Middle frontal gyrus (tissue), 1 donor: ENCODE measurements at regions not wholly inside any gene's neighbourhood (a gene's known extent, or its start where the extent isn't known, plus 50 kb on each side); places are given as distances from the start of the nearest gene placed in this dataset.
"Not testable (repeated sequence)": the region's sequence is repeated elsewhere in the genome, so short reads cannot be mapped to it uniquely, and the experiment has no call there.

Source experiments
- DNase-seq: peaks from one replicate; pipeline ENCODE4 v3.0.0-alpha.2; 2015; ENCODE audit warnings: low spot score; ENCODE audit errors: extremely low spot score

DNA sequence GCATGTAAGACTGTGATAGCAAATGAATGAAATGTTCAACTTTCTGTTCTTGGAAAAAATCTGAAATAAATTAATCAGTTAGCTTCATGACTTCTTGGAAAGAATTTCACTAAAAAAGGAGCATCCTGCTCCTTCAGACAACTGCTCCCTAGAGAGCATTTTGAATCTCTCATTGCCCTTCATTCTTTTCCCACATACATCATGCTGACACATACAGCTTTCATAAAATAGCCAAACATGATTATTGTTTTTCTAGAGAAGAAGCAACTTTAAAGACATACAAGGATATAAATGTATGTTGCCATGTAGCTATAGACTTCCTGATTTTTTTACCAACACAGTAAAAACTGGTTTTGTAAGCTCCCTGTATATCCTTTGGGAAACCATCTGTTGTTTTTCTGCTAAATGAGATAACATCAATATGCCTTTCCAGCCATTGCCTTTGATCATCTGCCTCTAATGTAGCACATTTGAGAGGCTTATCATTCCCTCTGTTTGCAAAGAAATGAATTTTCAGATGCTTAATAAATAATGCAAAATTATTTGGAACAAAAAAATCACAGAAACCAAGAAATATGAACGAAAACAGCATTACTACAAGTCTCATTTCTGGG lies 248.2 kb upstream of the GPR149 start:
- DNase-seq: no peak

DNA sequence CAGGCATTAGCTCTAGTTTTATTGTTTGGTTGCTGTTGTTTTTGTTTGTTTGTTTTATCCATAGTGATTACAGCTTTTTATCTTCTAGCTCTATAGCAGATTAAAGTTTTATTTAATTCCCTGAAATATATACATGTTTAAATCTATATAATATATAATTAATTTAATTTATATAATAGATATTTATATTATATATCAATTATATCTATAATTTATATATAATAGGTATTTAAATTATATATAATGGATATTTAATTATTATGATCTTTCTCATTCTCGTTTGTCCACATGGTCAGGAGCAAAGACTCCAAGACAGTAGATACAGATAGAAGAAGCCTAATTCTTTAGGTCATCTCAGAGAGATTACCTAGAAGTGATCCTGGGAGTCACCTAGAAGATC lies 238.8 kb upstream of the GPR149 start:
- no peak for DNase-seq

DNA sequence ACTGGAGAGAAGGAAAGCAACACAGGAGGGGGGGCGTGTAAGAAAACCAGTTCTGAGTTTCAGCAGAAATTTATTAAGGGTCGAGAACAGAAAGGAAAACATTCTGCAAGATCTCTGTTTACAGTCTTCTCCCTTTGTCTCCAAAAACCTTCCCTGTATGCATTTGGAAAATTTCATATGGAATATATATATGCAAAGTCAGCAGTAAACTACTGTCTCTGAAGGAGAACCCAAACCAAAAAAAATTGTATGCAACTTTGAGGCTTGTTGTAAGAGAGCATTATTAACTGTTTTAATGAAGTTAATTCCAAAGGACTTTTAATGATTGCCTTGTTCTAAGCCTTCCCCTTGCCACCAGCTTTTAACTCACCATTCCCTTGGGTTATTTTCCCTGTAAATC lies 238.2 kb upstream of the GPR149 start:
- no peak for DNase-seq

DNA sequence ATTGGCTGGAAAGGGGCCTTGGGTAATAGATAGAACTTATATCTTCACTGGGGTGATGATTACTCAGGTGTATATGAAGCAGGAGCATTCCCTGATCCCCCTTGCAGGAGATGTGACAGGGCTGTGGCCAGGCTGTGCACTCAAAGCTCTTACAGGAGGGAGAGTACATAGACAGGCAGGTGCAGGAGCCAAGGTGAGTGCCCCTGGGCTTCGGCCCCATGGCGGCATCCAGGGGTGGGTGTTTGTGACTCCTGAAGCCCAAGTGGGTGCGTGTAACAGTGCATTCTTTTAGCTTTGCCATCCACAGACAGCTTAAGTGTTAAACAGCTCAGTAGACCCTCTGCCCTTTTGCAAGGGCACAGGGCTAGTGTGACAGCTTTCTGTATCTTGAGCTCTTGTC lies 236.6 kb upstream of the GPR149 start:
- DNase-seq: no peak

DNA sequence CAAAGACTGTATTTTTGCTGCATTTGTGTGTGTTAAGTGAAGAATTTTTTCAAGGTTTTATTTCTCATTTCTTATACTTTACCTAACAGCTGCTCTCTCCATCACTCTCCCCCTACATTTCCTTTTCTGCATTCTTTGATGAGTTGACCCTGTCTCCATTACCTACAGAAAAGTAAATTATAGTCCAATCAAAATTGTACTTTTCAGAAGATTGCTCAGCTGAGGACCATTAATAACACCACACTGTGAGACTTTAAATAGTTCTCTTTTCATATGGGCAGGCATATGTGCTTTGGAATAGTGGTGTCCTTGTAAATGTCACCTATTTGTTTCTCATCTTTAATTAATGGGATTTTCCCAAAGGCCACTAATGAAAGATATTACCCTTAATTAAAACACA lies 234.7 kb upstream of the GPR149 start:
- DNase-seq: no peak

DNA sequence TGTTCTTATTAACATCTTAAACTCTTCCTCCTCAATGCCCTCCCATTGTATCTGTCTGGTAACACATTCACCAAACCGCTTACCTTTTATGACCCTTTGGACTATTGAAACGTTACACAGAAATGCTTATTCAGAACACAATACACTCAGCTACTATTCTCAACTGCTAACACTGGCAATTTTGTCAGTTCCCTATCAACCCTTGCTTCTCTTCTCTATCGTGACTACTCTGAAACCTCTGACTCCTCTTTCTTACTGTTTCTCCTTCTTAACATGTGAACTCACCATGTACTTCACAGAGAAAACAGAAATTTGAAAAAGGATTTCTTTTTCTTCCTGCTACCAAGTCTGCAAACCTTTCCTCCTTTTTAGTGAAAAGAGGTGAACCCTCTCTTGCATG lies 232.9 kb upstream of the GPR149 start:
- DNase-seq: no peak

DNA sequence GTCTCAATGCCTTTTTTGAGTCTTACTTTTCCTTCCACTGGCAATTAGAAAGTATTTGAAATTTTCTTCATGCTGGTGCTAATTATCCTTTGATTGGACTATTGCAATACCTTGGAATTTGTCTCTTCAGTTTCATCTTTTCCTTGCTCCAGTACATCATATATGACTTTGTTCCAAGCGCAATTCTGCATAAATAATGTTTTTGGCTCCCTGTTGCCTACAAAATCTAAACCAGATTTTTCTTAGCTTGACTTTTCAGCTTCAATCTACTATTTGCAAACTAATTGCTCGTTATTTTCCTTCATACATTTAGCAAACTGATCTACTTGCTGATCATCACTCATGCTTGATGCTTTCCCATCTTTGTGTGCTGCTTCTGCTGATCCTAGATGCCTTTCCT lies 230.8 kb upstream of the GPR149 start:
- DNase-seq: no peak

DNA sequence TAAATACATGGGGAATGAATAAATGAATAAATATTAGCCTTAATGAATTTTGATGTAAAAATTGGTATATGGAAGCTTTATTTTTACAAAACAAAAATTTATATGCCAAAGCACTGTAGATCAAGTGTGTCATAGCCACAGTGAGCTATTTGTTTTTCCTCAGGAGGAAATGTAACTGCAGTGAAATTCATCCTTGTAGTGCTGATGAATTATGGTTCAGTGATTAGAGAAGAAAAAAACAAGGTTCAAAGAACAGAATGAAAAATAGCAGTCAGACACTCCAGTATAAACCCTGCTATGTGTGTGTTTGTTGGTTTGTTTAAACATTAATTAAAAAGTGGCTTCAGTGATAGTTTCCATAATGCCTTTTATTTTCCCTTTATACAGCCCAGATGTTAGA lies 228.0 kb upstream of the GPR149 start:
- DNase-seq: no peak

DNA sequence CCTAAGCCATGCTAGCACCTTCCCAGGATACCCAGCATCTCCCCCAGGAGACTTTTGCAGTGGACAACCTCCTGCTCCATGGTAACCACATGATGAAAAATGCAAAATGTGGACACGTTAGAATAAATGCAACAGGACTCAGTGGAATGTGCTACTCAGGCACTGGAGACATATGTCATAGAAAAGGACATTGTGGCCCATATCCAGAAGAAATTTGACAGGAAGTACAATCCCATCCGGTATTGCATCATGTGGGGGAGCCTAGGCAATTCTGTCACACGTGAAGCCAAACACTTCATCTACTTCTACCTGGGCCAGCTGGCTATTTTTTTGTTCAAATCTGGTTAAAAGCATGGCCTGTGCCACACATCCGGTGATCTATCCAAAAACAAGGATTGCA lies 227.2 kb upstream of the GPR149 start:
- no peak for DNase-seq

DNA sequence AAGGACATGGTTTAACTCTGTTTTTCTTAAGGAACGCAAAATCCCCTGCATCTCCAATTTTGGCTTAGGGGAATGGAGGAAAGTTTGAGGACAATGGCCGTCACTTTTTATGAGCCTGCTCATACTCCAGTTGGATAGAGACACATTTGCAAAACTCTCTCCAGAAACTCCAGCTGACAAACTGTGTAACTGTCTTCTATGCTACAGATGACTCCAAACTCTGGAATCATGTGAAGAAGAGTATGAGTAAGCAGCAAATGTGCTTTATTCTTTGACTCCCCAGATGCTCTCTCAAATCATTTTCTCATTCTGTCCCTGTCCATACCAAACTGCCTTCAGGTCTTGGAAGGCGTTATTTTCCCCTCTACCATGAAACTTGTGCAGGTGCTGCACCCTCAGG lies 226.5 kb upstream of the GPR149 start:
- DNase-seq: no peak

DNA sequence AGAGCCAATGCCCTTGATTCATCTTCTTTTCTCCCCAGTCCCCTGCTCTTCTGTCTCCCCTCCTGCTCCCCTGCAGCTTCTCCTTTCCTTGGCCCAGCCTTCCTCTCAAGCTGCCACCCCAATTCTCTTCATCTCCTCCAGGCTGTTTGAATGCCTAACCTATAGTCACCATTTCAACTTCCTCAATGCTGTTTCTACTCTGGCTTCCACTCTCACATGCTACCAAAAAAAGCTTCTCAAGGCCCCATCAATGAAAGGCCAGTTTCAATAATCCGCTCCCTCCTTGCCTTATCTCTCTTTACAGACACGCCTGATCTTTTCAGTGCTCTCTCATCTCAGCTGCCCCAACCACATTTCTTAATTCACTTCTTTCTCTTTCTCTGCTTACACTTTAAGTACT lies 212.2 kb upstream of the GPR149 start:
- no peak for DNase-seq

DNA sequence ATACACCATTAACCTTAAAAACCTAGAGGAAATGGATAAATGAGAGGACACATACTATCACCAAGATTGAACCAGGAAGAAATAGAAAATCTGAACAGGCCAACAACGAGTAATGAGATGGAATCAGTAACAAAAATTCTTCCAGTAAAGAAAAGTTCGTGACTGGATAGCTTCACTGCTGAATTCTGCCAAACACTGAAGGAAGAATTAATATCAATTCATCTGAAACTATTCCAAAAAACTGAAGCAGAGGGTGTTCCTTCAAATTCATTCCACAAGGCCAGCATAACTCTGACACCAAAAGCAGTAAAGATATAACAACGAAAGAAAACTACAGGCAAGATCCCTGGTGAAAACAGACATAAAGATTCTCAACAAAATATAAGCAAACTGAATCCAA lies 195.8 kb upstream of the GPR149 start:
- DNase-seq: no peak

DNA sequence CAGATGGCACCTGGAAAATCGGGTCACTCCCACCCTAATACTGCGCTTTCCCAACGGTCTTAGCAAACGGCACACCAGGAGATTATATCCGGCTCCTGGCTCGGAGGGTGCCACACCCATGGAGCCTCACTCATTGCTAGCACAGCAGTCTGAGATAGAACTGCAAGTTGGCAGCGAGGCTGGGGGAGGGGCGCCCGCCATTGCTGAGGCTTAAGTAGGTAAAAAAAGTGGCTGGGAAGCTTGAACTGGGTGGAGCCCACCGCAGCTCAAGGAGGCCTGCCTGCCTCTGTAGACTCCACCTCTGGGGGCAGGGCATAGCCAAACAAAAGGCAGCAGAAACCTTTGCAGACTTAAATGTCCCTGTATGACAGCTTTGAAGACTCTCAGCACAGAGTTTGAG lies 189.6 kb upstream of the GPR149 start:
- not testable (repeated sequence) for DNase-seq

DNA sequence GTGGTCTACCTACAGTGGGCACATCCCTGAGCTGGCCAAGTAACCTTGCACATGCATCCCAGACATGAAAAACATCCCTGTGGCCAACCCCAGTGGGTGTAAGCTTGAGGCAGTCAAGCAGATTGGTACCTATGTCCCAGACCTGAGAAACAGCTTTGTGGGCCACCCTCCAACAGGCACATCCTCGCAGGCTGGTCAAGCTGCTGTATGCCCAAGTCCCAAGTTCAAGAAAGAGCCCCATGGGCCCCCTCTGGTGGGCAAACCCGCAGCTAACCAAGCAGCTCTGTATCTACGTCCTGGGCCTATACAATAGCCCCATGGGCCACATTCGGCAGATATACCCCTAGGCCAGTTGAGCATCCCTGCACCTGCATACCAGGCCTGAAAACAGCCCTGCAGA lies 186.3 kb upstream of the GPR149 start:
- no peak for DNase-seq

DNA sequence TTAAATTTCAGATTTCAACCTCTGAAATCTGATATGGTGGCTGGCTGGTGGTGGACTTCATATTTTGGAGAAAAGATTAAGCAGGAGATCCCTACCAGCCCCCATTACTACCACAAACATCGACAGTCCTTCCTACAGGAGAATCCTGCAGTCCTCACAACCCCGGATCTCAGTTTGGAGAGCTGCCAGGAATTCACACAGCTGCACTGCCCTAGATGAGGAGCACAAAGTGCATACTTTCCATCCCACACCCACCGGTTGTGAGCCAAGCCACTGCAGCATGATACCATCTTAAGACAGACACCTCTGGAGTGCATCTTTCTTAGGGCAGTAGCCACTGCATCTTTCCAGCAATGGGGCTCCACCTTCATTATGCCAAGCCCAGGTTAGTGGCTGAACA lies 185.5 kb upstream of the GPR149 start:
- DNase-seq: no peak

DNA sequence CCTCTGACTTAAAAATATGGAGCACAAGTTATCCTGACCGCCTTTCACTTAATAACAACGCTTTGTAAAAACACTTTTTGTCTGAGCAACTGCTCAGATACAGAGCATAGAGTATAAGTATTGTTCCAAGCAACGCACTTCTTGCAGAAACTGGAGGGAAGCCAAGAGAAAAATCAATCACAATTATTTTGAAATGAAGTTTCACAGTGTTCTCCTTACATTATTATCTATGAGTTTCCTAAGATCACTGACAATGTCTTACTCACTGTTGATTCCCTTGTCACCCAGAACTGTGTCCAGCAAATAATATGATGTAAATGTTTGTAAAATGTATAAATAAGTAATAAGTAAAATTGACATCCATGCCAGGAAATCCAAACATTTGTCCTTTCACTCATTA lies 184.6 kb upstream of the GPR149 start:
- DNase-seq: no peak

DNA sequence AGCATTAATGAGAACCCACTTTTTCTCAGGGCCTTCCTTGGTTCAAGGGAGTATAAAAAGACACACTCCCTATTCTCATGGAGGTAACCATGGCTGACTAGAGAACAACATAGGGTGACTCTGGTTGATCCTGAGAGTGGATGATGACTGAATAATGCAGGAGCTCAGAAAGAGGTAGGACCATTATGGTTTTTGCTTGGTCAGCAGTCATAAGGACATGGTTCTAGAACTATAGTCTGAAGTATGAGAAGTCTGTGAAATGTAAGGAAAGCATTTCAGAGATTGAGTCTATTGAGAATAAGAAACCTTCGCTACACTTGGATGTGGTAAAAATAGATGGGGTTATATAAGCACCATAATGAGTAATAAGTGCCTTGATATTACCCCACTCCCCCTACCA lies 184.1 kb upstream of the GPR149 start:
- DNase-seq: no peak

DNA sequence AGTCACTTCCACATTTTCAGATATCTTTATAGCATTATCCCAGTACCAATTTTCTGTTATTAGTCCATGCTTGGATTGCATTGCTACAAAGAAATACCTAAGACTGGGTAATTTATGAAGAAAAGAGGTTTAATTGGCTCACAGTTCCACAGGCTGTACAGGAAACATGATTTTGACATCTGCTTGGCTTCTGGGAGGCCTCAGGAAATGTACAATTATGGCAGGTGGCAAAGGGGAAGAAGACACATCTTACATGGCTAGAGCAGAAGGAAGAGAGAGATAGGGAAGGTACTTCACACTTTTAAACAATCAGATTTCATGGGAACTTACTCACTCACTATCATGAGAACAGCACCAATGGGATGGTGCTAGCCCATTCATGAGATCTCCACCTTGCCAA lies 172.3 kb upstream of the GPR149 start:
- no peak for DNase-seq

DNA sequence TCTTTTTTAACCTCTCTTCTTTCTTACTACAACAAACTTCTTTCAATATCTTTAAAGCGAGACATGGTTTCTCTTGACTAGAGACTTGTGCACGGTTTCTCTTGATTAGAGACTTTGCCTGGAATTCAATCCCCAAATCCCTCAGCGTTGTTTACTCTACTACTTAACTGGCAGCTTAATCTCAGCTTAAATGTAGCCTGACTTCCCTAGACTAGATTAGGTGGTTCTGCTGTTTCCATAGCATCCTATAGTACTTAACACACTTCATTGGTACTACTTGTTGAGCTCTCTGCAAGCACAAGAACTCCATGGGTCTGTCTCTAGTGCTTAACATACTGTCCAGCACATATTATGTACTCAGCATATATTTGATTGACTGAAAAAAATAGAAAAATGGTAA lies 168.2 kb upstream of the GPR149 start:
- no peak for DNase-seq

DNA sequence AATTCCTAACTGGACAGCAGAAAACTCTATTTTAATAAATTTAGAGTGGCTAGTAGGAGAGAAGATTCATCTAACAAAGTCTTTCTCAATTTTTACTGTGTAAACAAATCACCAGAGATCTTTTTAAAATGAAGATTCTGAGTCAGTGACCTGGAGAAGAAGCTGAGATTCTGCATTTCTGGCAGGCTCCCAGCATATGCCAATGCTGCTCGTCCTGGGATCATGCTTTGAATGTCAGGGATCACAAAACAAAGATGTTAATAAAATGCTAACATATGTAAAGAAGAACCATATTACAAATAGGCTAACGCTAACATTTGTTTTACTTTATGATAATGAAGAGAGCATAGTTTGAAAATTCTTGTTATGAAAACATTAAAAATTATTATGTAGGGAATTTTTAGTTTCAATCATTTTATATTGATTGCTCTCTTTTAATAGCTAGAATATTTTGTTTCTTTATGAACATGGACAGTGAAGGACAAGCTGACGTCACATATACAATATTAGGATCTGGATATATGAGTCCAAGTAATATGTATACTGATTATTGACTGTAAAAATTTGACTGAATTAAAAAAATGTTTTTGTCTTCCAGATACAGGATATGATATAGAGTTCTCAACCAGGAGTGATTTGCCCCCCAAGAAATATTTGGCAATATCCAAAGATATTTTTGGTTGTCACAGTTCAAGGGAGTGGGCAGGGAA lies 160.8 kb upstream of the GPR149 start:
- DNase-seq: no peak

DNA sequence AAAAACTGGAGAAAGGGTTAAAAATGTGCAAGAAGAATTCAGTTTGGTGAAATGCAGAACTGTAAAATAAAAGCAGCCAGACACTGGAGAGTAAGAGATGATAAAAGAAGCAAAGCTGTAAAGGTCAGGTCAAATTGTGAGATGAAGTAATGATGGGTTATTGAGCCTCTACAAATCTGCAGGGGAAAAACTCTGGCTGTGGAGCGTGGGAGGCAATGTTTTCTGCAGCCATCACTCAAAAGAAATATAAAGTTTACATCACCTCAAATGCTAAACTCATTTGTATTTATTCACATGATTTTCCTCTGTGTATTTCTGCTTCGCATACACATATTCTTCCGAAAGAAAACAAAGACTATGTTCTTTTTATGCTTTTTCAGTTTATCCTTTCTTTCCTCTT lies 158.8 kb upstream of the GPR149 start:
- DNase-seq: no peak

DNA sequence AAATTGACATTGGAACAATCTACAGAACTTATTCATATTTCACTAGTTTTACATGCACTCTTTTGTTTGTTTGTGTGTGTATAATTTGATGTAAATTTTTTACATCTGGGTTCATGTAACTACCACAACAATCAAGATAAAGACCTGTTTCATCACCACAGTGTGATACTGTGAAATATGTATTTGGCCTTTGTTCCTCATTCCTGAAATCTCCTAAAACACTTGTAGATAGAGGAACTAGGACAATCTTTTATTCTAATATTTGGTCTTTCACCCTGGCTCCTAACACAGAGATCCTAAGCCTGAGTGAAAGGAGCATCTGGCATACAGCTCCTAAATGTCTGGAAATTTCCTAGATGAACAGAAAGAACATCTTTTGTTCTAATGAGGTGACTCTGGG lies 155.0 kb upstream of the GPR149 start:
- no peak for DNase-seq

DNA sequence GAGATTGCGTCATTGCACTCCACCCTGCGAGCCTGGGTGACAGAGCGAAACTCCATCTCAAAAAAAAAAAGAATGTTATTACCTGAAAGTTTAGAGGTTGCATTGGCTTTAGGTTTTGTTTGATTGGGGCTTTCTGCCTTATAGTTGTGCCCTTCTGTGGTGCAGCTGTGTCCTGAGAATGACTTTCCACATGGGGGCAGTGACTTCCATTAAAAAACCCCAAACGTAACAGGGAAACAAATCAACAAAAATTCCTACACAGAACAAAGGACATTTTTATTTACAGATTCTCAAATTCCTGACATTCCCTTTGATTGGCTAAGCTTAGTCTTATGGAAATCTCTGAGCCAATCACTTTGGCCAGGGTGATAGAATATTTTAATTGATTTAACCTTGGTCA lies 154.1 kb upstream of the GPR149 start:
- DNase-seq: no peak
